GM21381 (cell line): ENCODE measurements at regions not wholly inside any gene's neighbourhood (a gene's known extent, or its start where the extent isn't known, plus 50 kb on each side); places are given as distances from the start of the nearest gene placed in this dataset.
"Not testable (repeated sequence)": the region's sequence is repeated elsewhere in the genome, so short reads cannot be mapped to it uniquely, and the experiment has no call there.

Experiments
- ATAC-seq: cut with Tn5 transposase; IDR thresholded peaks from one replicate; pipeline ENCODE4 v1.9.1; 2021; ENCODE audit warnings: mild to moderate bottlenecking, moderate library complexity; ENCODE audit not compliant: unreplicated experiment

DNA sequence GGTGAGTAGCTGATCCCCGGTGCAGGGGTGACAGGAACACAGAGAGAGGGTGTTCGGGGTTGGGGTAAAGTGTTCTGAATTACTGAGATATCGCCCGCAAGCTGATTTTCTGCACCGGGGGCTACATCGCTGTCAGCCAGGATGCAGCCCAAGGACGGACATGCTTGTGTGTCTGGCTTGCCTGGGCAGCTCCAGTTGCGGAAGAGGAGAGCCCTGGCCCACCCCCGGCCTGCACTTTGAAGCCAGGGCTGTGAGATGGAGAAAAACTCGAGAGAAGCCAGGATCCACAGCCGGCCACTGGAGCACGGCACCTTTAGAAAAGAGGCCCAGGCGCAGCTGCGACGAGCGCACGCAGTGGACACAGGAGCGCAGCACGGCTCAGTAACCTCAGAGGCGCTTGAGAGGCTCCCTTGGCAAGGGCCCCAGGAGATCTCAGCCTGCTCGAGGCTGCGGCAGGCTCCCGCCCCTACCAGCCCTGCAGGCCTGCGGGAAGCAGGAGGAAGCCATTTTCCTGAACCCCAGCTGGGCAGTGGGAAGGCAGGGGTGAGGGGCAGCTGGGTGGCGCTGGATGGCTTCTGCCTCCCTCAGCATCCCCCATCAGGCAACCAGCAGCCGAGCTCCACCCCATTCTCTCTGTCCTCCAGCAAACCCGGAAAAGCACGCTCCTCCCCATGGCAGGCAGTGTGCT is 59.2 kb downstream of the C9orf50 start:
- ATAC-seq, result no peak

DNA sequence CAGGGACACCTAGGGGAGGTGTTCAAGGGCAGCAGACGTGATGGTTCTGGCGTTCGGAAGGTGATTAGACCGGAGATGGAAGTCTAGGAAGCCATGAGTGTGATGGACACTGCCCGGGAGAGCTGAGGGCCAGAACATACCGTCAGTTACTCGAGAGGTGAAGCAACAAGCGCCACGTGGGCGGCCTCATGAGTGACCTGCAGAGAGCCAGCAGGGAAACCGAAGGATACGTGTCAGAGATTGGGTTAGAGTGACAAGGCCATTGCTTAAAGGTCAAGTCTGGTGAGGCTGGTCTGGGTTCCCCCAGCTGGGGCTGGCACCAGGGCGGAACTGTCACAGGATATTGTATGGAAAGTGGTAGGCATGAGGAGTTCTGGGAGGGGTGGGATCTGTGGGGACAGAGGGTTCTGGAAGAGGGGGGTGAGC is 60.0 kb downstream of the C9orf50 start:
- no peak for ATAC-seq

DNA sequence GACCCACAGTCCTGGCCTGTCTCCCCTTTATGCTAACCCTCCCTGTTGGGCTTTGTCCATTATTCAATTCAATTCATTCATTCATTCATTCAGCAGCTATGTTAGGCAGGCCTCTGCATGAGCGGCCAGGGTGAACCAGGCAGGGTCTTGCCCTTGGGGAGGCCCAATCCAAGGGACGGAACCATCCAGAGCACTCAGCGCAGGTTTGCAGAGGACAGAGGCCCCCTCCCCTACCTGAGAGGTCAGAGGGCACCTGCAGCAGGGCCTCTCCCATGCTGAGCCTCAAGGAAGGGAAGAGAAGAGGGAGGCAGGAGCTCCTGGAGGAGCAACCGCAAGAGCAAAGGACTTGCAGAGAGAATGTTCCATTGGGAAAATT is 61.4 kb downstream of the C9orf50 start:
- no peak for ATAC-seq

DNA sequence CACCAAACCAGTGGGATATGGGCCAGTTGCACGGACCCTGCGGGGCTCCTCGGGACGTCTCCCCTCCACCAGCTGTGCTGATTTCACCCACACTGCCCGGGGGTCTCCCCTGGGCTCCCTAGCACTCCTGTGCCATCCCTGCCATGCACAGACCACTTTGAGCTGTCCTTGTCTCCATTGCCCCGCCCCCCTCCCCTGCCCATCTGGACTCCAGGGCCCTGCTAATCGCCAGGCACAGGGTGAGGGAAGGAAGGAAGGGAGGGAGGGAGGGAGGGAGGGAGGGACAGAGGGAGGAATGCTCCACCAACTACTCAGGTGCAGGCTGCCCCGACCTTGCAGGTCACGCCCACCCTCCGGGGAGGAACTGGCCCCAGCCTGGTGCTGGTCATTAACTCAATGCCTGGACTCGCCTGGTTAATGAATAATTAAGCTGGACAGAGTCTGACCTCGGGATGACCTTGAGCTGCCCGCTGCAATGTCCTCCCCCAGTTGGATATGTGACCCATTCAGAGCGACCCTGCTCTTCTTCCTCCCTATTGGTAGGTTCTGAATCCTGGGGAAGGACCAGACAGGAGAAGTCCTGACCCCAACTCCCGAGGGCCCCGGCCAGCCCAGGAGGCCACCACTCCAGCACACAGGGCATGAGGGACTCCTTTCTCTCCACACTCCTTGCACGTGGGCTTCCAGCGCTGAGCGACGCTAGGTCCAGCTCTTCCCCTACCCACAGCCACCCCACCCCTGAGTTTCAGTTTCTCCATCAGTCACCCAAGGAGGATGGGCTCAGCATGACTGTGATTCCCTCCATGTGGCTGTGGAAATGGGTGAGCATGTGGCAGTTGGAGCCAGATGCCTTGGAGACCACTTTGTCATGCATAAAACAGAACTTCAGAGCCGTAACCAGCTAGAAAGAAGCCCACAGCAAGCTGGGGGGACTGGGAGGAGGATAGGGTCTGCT is 62.1 kb downstream of the C9orf50 start:
- ATAC-seq, result no peak

DNA sequence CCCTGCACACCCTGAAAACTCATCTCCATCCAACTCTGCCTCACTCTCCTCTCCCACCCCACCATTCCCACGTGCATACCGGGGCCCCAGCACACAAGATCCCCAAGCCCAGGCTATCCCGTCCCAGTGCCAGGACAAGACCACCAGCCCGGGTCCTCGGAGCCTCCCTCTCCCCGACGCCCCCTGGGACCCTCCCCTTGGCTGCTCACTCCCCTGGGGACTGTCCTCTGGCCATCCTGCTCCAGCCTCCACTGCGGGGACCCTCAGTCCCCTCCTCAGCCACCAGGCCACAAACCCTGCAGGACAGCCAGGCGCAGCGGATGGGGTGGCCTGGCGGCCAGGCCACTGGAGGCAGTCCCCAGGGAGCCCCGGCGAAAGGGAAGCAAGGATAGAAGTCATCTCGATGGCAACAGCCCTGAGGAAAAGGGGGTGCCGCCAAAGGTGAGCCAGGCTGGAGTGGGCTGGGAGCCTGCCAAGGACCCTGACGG is 62.8 kb downstream of the C9orf50 start:
- no peak for ATAC-seq

DNA sequence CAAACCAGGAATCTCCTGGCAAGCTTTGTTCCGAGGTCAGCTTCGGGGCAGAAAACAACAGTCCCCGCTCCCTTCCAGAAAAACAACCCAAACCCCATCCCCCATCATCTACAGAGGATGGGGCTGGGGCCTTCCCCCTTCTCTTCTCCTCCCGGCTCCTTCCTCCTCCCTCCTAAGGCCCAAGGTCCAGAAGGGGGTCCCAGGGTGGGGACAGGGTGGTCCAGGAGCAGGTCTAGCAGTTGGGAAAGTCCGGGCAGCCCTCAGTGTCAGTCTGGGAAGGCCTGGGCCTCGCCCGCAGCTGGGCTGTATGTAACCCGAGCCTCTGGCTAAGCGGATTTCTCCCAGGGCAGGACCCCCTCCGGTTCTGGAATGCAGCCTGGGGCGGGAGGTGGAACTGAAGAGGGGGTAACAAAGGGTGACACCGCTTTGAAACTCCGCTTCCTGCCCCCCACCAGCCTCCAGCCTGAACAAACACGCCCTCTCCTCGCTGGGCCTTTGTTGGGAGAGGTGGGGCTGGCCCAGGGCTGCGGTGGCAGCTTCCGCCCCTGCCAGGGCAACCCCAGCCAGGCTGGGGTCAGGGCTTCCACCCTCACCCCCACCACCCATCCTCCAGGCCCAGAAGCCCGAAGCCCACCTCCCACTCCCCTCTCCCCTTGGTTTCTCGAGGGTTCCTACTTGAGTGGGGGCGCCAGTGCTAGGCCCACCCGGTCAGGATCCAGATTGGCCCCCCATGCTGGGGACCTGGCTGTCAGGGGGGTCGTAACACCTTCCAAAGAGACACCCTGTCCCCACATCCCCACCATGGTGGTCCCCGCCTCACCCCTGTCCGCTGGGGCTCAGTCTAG is 63.5 kb downstream of the C9orf50 start:
- ATAC-seq, result no peak

DNA sequence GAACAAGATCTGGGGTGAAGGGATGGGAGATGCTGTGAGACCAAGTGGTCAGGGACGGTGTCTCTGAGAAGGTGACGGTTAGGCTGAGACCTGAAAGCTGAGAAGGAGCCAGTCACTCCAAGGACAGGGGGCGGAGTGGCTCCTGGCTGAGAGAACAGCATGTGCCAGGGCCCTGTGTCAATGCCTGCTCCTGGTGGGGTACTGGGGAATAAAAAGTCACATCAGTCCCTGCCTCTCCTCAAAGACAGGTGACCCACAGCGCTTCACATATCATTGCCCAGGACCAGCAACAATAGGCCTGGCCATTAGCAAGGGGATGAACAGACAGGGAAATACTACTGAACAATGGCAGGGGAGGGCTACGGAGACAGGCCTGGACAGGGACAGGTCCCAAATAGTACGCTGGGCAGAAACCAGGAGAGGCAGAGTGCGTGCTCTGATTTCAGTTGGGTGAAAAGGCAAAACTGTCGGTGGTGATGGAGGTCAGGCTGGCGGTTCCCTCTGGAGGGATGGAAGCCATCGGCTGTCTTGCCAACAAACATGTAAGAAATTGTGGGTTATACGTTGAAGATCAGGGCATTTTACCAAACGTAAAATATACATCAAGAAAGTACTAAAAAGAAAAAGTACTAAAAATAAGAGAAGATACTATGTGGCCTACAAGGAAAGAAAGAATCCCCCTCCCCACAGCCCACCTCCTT is 64.3 kb downstream of the C9orf50 start:
- no peak for ATAC-seq

DNA sequence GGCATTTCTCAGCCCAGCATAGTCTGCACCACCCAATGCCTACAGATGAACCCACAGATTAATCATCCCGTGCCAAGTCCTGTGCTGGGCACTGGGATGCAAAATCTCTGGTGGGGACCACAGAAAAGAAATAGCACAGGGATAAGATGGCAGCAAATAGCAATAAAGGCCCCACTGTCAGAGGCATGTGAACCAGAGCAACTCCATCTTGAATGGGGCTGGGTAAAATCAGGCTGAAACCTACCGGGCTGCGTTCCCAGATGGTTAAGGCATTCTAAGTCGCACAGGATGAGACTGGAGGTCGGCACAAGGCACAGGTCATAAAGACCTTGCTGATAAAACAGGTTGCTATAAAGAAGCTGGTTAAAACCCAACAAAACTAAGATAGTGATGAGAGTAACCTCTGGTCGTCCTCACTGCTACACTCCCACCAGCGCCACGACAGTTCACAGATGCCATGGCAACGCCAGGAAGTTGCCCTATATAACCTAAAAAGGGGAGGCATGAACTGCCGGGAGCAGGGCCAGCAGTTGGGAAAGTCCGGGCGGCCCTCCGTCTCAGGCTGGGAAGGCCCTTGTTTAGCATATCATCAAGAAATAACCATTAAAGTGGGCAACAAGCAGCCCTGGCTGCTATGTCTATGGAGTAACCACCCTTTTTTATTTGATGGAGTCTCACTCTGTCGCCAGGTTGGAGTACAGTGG is 65.2 kb downstream of the C9orf50 start:
- no peak for ATAC-seq

DNA sequence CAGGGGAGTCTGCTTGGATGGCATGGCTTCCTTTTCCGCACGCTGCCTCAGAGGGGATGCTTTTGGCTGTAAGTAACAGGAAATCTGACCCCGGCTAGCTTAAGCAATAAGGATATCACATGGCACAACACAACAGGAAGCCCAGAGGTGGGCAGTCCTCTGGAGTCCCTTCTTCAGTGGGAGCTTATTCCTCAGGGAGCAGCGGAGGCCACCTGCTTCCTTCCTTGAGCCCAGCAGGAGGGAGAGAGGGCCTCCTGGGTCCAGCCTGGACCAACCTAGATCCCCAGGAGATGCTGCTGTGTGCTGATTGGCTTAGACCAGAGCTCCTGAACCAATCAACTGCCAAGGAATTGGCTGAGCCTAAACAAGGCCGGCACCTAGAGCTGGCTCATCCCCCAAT is 66.3 kb downstream of the C9orf50 start:
- no peak for ATAC-seq

DNA sequence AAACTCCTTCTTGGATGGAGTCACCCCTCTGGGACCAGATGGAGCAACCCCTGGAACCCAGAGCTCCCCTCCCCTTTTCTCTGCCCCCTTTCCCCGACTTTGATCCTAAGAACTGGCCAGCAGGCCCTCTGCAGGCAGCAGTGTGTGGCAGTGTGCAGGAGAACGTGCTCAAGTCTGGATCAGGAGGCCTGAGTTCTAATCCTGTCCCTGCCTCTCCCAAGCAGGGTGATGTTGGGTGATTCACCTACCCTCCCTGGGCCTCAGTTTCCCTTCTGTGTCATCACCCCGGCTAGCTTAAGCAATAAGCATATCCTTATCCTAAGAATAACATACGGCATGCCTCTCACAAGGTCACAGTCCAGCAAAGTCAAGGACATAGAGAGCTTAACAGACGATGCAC is 67.6 kb downstream of the C9orf50 start:
- no peak for ATAC-seq

DNA sequence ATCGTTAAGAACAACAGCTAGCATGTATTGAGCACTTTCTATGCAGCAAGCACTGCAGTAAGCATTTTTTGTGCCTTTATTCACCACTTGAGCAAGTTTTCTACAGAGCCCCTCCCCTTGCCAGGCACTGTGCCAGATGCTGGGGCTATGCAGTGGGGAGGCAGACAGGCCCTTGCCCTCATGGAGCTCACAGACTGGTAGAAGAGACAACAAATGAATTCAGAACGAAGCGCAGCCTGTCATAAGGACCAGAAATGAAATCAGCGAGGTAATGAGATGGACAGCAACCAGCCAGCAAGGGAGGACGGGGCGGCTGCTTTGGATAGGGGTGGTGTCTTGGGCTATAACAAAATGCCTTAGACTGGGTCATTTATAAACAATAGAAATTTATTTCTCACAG is 68.8 kb downstream of the C9orf50 start:
- no peak for ATAC-seq

DNA sequence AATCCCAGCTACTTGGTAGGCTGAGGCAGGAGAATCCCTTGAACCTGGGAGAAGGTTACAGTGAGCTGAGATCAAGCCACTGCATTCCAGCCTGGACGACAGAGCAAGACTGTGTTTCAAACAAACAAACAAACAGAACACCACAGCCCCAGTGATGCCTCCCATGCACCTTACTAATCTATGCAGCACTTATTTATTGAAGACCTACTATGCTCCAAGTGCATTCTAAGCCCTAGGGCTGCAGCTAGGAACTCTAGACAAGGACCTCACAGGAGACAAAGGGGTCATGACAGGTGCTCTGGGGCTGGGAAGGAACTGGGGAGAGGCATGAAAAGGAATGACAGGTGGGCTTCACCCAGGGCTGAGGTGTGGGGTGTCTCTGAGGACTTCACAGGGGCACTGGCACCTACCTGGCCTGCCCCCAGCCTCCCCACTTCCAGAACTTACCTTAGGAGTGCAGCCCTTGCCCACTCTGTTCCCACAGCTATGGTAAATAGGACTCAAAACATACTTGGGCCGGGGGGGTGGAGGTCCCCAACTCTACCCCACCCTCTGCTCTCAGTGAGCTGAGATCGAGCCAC is 69.4 kb downstream of the C9orf50 start:
- ATAC-seq, result no peak

DNA sequence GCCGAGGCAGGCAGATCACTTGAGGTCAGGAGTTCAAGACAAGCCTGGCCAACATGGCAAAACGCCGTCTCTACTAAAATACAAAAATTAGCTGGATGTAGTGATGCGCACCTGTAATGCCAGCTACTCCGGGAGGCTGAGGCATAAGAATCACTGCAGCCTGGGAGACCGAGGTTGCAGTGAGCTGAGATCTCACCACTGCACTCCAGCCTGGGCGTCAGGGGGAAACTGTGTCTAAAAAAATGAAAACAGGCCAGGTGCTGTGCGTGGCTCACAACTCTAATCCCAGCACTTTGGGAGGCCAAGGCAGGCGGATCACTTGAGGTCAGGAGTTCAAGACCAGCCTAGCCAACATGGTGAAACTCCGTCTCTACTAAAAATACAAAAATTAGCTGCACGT is 69.9 kb downstream of the C9orf50 start:
- ATAC-seq, result not testable (repeated sequence)

DNA sequence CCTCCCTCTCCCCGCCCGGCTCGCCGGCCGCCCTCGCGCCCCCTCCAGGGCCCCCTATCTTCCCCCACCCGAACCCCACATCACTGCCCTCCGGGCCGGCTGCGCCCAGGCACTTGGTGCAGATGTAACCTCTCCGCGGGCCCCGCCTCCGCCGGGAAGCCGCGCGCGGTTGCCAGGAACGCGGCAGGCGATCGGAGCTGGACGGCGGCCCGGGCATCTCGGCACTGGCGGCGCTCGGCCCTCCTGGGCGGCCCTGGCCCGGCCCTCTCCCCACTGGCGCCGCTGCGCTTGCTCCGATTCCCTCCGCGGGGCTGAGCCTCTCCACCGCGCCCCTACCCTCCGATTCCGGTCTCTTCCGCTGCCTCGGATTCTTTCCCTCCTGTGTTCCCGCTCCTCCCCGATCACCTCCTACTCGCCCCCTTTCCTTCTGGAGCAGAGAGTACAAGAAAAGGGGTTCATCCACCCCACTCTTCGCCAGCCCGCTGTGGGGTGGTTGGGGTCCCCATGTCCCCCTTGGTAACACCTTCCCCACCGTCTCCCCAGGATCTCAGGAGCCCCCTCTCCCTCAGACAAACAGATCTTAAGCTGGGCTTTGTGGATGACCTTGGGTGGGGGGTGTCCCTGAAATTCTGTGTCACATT is 70.6 kb downstream of the C9orf50 start:
- no peak for ATAC-seq

DNA sequence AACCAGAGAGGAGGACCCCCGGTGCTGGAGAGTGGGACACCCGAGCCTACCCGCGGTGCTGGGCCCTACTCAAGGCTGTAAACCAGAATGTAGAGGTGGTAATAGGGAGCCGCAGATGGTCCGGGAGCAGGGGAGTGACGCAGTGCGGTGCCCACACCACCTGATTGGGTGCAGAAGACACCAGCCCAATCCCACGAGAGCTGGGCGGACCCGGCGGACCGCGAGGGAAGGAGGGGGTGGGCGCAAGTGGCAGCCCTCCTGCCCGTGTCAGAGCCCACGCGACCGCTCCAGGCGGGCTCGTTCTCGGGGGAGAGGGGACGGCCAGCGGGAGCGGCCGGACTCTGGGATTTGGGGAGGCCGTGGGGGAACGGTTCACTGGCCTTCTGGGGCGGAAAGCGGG is 71.2 kb downstream of the C9orf50 start:
- no peak for ATAC-seq

DNA sequence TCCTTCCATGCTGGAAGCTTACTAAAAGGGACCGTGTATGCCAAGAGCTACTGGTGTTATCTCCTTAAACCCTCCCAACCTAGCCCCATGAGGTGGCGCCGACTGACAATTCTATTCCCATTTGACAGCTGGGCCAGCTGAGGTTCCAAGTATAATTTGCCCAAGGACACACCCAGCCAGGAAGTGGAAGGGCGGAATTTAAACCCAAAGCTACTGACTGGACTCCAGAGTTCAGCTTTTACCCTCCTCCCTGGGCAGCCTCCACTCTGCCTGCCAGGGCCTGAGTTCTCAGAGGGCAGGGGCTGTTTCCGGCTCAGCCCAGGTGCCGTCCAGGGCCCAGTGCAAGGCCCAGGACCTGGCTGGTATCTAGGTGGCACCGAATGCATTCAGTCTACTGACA is 71.8 kb downstream of the C9orf50 start:
- ATAC-seq, result no peak

DNA sequence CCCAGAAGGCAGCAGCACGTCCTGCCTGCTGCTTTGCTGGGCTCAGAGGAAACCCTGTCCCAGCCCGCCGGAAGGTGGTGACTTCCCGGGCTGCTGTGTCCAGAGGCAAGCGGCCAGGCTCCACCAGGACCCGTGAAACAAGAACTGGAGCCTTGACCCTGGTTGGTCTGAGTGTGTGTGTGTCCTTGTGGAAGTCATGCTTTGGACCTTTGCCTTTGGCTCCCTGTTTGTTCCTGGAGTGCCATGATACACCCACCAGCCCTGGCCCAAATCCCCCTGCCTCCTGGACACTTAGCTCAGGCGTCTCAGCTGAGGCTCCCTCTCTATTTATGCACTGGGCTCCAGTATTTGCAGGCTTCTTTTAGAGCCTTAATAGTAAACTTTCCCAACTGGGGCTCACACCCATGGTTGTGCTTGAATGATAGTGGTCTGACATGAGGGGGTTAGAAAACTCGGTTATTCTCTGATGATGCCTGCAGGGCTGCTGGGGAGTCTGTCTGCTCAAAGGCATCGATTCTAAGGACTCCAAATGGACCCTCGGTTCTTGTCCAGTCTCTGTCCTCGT is 72.2 kb downstream of the C9orf50 start:
- no peak for ATAC-seq

DNA sequence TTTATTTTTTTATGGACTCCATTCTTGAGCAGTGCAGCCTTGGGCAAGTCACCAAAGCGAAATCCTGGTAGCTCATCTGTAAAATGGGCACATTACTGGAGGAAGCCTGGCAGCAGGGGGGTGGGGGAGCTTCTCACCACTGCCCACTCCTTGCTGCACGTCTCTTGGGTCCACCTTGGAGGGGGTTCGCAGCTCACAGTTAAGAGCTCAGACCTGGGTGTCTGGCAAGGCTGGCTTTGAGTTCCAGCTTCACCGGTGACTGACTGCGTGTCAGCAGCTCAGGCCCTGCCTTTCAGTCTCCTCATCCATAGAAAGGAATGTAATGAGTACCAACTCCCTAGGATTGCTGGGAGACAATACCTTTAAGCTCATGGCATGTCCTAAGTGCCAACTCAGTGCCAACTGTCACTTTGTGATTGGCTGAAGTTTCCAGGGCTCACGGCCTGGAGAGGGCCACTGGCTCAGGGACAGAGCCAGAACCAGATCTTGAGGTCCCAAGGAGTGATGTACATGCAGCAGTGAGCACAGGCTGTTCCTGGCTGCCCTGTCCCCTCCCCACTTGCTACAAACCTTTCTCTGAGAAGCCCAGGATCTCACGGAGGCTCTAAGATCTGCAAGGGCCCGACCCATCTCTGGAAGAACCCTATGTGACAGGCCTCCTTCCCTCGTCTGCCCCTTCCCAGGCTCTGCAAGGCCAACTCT is 72.9 kb downstream of the C9orf50 start:
- ATAC-seq, result no peak
